ENCODE measurements at regions not wholly inside any gene's neighbourhood (a gene's known extent, or its start where the extent isn't known, plus 50 kb on each side); places are given as distances from the start of the nearest gene placed in this dataset.

- DNase-seq (ENCODE audit: low read depth, low spot score): no peak
- no peak overlapping the region for H3K27ac ChIP-seq
These were observed 479.2 kb downstream of the QKI start for GRCh38 chr6:163893609-163894189.

- H3K27ac ChIP-seq: no peak overlapping the region
- DNase-seq (ENCODE audit: low read depth, low spot score): no peak
These were observed 478.5 kb downstream of the QKI start for GRCh38 chr6:163892824-163893561.

- no peak for DNase-seq (ENCODE audit: low read depth, low spot score)
- H3K27ac ChIP-seq: no peak overlapping the region
These were observed 475.5 kb downstream of the QKI start for GRCh38 chr6:163889904-163890514.

GRCh38 chr6:163888030-163888819 lies 473.7 kb downstream of the QKI start:
- no peak for DNase-seq (ENCODE audit: low read depth, low spot score)
- H3K27ac ChIP-seq: no peak overlapping the region

- no peak for DNase-seq (ENCODE audit: low read depth, low spot score)
- no peak overlapping the region for H3K27ac ChIP-seq
These were observed 471.9 kb downstream of the QKI start for GRCh38 chr6:163886428-163886827.

- no peak for DNase-seq (ENCODE audit: low read depth, low spot score)
- H3K27ac ChIP-seq: no peak overlapping the region
These were observed 469.5 kb downstream of the QKI start for GRCh38 chr6:163883984-163884383.

GRCh38 chr6:163878698-163879097 lies 464.2 kb downstream of the QKI start:
- no peak overlapping the region for H3K27ac ChIP-seq
- DNase-seq (ENCODE audit: low read depth, low spot score): no peak

- no peak for DNase-seq (ENCODE audit: low read depth, low spot score)
- H3K27ac ChIP-seq: no peak overlapping the region
These were observed 463.5 kb downstream of the QKI start for GRCh38 chr6:163877877-163878639.

GRCh38 chr6:163876391-163876790 lies 461.9 kb downstream of the QKI start:
- no peak for DNase-seq (ENCODE audit: low read depth, low spot score)

GRCh38 chr6:163874784-163875183 lies 460.3 kb downstream of the QKI start:
- DNase-seq (ENCODE audit: low read depth, low spot score): no peak

More at GRCh38 chr6:163876391-163876790, 461.9 kb downstream of the QKI start:
- no peak overlapping the region for H3K27ac ChIP-seq

GRCh38 chr6:163872335-163872734 lies 457.8 kb downstream of the QKI start:
- H3K27ac ChIP-seq: no peak overlapping the region
- no peak for DNase-seq (ENCODE audit: low read depth, low spot score)

More at GRCh38 chr6:163874784-163875183, 460.3 kb downstream of the QKI start:
- no peak overlapping the region for H3K27ac ChIP-seq

- no peak overlapping the region for H3K27ac ChIP-seq
- no peak for DNase-seq (ENCODE audit: low read depth, low spot score)
These were observed 457.1 kb downstream of the QKI start for GRCh38 chr6:163871616-163872015.

GRCh38 chr6:163867518-163868292 lies 453.2 kb downstream of the QKI start:
- H3K27ac ChIP-seq: no peak overlapping the region
- DNase-seq (ENCODE audit: low read depth, low spot score): no peak

GRCh38 chr6:163866192-163866591 lies 451.7 kb downstream of the QKI start:
- no peak for DNase-seq (ENCODE audit: low read depth, low spot score)
- H3K27ac ChIP-seq: no peak overlapping the region

GRCh38 chr6:163863565-163863964 lies 449.0 kb downstream of the QKI start:
- DNase-seq (ENCODE audit: low read depth, low spot score): no peak
- no peak overlapping the region for H3K27ac ChIP-seq

- no peak overlapping the region for H3K27ac ChIP-seq
- no peak for DNase-seq (ENCODE audit: low read depth, low spot score)
These were observed 448.2 kb downstream of the QKI start for GRCh38 chr6:163862701-163863100.

- no peak overlapping the region for H3K27ac ChIP-seq
- DNase-seq (ENCODE audit: low read depth, low spot score): no peak
These were observed 447.1 kb downstream of the QKI start for GRCh38 chr6:163861627-163862026.

GRCh38 chr6:163860287-163861081 lies 446.0 kb downstream of the QKI start:
- no peak overlapping the region for H3K27ac ChIP-seq
- no peak for DNase-seq (ENCODE audit: low read depth, low spot score)

All from epithelial cell of prostate (primary cell).